SK-N-SH treated with all-trans-retinoic acid at 6 μM for 48 hours (cell line): ENCODE measurements at regions not wholly inside any gene's neighbourhood (a gene's known extent, or its start where the extent isn't known, plus 50 kb on each side); places are given as distances from the start of the nearest gene placed in this dataset.
A peak's percentile ranks its signal among the peaks of the same experiment; 100 is the strongest.

Experiments
- ATAC-seq: fragments of 200-7000 bp; cut with Tn5 transposase; 3 replicates; pipeline ENCODE4 v1.9.1; 2020; ENCODE audit warnings: mild to moderate bottlenecking, moderate library complexity
- ARNTL ChIP-seq: fragments of 450-650 bp; formaldehyde crosslinking; IDR thresholded peaks from 2 replicates; pipeline ENCODE4 v1.5.0; 2020; ENCODE audit warnings: low read depth, mild to moderate bottlenecking, moderate library complexity, borderline replicate concordance
- BACH2 ChIP-seq: fragments of 250-450 bp; sonication (Bioruptor Pico); IDR thresholded peaks from 2 replicates; pipeline ENCODE4 v1.9.0; 2021; ENCODE audit warnings: mild to moderate bottlenecking, borderline replicate concordance
- CSDC2 ChIP-seq: fragments of 250-450 bp; sonication (Bioruptor Pico); IDR thresholded peaks from 2 replicates; pipeline ENCODE4 v1.5.0; 2020; ENCODE audit warnings: mild to moderate bottlenecking, moderate library complexity
- CSRNP3 ChIP-seq: fragments of 250-450 bp; sonication (Bioruptor Pico); IDR thresholded peaks from 2 replicates; pipeline ENCODE4 v1.5.1; 2021; ENCODE audit warnings: mild to moderate bottlenecking, moderate library complexity
- ESRRG ChIP-seq: fragments of 250-450 bp; sonication (Bioruptor Pico); IDR thresholded peaks from 2 replicates; pipeline ENCODE4 v1.6.1; 2021; ENCODE audit warnings: mild to moderate bottlenecking
- GLIS3 ChIP-seq: fragments of 250-450 bp; sonication (Bioruptor Pico); IDR thresholded peaks from 2 replicates; pipeline ENCODE4 v1.5.0; 2020; ENCODE audit warnings: mild to moderate bottlenecking, moderate library complexity
- ISL1 ChIP-seq: fragments of 250-450 bp; sonication (Bioruptor Pico); IDR thresholded peaks from 2 replicates; pipeline ENCODE4 v2.1.2; 2022; ENCODE audit warnings: mild to moderate bottlenecking, moderate library complexity
- OSR1 ChIP-seq: fragments of 250-450 bp; sonication (Bioruptor Pico); IDR thresholded peaks from 2 replicates; pipeline ENCODE4 v1.8.0; 2022; ENCODE audit warnings: moderate library complexity, mild to moderate bottlenecking, inconsistent platforms
- PPARA ChIP-seq: fragments of 250-450 bp; sonication (Bioruptor Pico); IDR thresholded peaks from 2 replicates; pipeline ENCODE4 v1.5.0; 2020; ENCODE audit warnings: mild to moderate bottlenecking, borderline replicate concordance
- RARB ChIP-seq: fragments of 250-450 bp; sonication (Bioruptor Pico); IDR thresholded peaks from 2 replicates; pipeline ENCODE4 v1.8.0; 2021; ENCODE audit warnings: mild to moderate bottlenecking, moderate library complexity
- SNAI2 ChIP-seq: fragments of 250-450 bp; sonication (Bioruptor Pico); IDR thresholded peaks from 2 replicates; pipeline ENCODE4 v1.5.0; 2020; ENCODE audit warnings: mild to moderate bottlenecking, moderate library complexity
- TCF4 ChIP-seq: fragments of 250-450 bp; sonication (Bioruptor Pico); IDR thresholded peaks from 2 replicates; pipeline ENCODE4 v1.8.0; 2021; ENCODE audit warnings: mild to moderate bottlenecking, moderate library complexity, borderline replicate concordance
- ZC3H10 ChIP-seq: fragments of 250-450 bp; sonication (Bioruptor Pico); IDR thresholded peaks from 2 replicates; pipeline ENCODE4 v1.5.1; 2021; ENCODE audit warnings: mild to moderate bottlenecking, moderate library complexity
- ZFP3 ChIP-seq: fragments of 250-450 bp; sonication (Bioruptor Pico); IDR thresholded peaks from 2 replicates; pipeline ENCODE4 v1.5.0; 2020; ENCODE audit warnings: mild to moderate bottlenecking, moderate library complexity
- ZFP30 ChIP-seq: fragments of 450-650 bp; formaldehyde crosslinking; IDR thresholded peaks from 2 replicates; pipeline ENCODE4 v1.5.0; 2022; ENCODE audit warnings: mild to moderate bottlenecking, moderate library complexity
- ZNF565 ChIP-seq: fragments of 450-650 bp; formaldehyde crosslinking; conservative IDR thresholded peaks from 2 replicates; pipeline ENCODE4 v1.5.0; 2020; ENCODE audit warnings: low read depth, mild to moderate bottlenecking, moderate library complexity
- ZNF70 ChIP-seq: fragments of 450-650 bp; formaldehyde crosslinking; IDR thresholded peaks from 2 replicates; pipeline ENCODE4 v1.5.0; 2020; ENCODE audit warnings: mild to moderate bottlenecking, moderate library complexity
- ZNF8 ChIP-seq: fragments of 450-650 bp; formaldehyde crosslinking; IDR thresholded peaks from 2 replicates; pipeline ENCODE4 v1.5.0; 2020; ENCODE audit warnings: mild to moderate bottlenecking, moderate library complexity
- TF ChIP-seq, protein P1 (sequence below): fragments of 250-450 bp; sonication (Bioruptor Pico); IDR thresholded peaks from 2 replicates; pipeline ENCODE4 v1.8.0; 2021; ENCODE audit warnings: low read depth, mild to moderate bottlenecking, moderate library complexity, borderline replicate concordance
- TF ChIP-seq, protein P2 (sequence below): fragments of 250-450 bp; sonication (Bioruptor Pico); IDR thresholded peaks from 2 replicates; pipeline ENCODE4 v1.5.0; 2020; ENCODE audit warnings: mild to moderate bottlenecking, moderate library complexity
- TF ChIP-seq, protein P3 (sequence below): fragments of 250-450 bp; sonication (Bioruptor Pico); IDR thresholded peaks from 2 replicates; pipeline ENCODE4 v1.5.1; 2020; ENCODE audit warnings: low read depth, mild to moderate bottlenecking, moderate library complexity
- TF ChIP-seq, protein P4 (sequence below): fragments of 250-450 bp; sonication (Bioruptor Pico); IDR thresholded peaks from 2 replicates; pipeline ENCODE4 v1.8.0; 2020; ENCODE audit warnings: mild to moderate bottlenecking, moderate library complexity, borderline replicate concordance

GRCh38 chr4:156173937-156174336, 220.3 kb upstream of the CTSO start:
- ATAC-seq = no peak
- TF ChIP-seq PPARA = no peak
- TF ChIP-seq ZNF565 (CRISPR knock-in tag) = no peak
- no peak for TF ChIP-seq ZNF70
- TF ChIP-seq CSRNP3 (CRISPR knock-in tag) = no peak
- TF ChIP-seq TCF4 (CRISPR knock-in tag) = no peak
- no peak for TF ChIP-seq ISL1 (CRISPR knock-in tag)

DNA sequence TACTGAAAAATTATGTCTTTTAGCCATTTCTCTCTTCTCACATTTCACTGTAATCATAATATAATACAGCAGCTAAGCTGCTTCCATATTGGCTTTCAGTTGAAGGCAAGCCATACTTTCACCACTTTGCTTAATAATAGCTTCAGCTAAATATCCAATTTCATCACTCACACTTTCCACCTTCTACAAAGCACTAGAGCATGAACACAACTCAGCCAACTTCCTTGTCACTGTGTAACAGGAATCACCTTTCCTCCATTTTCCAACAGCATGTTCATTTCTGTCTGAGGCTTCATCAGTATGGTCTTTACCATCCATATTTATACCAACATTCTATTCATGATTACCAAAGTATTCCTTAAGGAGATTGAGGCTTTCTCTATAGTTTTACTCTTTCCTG, 219.8 kb upstream of the CTSO start:
- no peak for ATAC-seq
- TF ChIP-seq ISL1 (CRISPR knock-in tag) (no peak), ARNTL (CRISPR knock-in tag) (no peak), ZFP3 (CRISPR knock-in tag) (no peak), PPARA (no peak), ZNF565 (CRISPR knock-in tag) (no peak), ZC3H10 (no peak), ESRRG (no peak), SNAI2 (CRISPR knock-in tag) (no peak), ZNF8 (CRISPR knock-in tag) (no peak), TCF4 (CRISPR knock-in tag) (no peak)
- TF ChIP-seq, protein P1, sequence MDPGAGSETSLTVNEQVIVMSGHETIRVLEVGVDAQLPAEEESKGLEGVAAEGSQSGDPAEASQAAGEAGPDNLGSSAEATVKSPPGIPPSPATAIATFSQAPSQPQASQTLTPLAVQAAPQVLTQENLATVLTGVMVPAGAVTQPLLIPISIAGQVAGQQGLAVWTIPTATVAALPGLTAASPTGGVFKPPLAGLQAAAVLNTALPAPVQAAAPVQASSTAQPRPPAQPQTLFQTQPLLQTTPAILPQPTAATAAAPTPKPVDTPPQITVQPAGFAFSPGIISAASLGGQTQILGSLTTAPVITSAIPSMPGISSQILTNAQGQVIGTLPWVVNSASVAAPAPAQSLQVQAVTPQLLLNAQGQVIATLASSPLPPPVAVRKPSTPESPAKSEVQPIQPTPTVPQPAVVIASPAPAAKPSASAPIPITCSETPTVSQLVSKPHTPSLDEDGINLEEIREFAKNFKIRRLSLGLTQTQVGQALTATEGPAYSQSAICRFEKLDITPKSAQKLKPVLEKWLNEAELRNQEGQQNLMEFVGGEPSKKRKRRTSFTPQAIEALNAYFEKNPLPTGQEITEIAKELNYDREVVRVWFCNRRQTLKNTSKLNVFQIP (CRISPR knock-in tag) = no peak

GRCh38 chr4:156169861-156170260, 216.2 kb upstream of the CTSO start:
- TF ChIP-seq RARB (CRISPR knock-in tag) (no peak), ESRRG (no peak), ISL1 (CRISPR knock-in tag) (no peak), TCF4 (CRISPR knock-in tag) (no peak), GLIS3 (no peak), OSR1 (no peak), CSRNP3 (CRISPR knock-in tag) (no peak), ZFP30 (CRISPR knock-in tag) (no peak), ARNTL (CRISPR knock-in tag) (no peak), BACH2 (no peak), CSDC2 (CRISPR knock-in tag) (no peak), ZNF8 (CRISPR knock-in tag) (no peak), ZFP3 (CRISPR knock-in tag) (no peak), SNAI2 (CRISPR knock-in tag) (no peak), ZNF565 (CRISPR knock-in tag) (no peak), ZNF70 (no peak)
- TF ChIP-seq, protein P2, sequence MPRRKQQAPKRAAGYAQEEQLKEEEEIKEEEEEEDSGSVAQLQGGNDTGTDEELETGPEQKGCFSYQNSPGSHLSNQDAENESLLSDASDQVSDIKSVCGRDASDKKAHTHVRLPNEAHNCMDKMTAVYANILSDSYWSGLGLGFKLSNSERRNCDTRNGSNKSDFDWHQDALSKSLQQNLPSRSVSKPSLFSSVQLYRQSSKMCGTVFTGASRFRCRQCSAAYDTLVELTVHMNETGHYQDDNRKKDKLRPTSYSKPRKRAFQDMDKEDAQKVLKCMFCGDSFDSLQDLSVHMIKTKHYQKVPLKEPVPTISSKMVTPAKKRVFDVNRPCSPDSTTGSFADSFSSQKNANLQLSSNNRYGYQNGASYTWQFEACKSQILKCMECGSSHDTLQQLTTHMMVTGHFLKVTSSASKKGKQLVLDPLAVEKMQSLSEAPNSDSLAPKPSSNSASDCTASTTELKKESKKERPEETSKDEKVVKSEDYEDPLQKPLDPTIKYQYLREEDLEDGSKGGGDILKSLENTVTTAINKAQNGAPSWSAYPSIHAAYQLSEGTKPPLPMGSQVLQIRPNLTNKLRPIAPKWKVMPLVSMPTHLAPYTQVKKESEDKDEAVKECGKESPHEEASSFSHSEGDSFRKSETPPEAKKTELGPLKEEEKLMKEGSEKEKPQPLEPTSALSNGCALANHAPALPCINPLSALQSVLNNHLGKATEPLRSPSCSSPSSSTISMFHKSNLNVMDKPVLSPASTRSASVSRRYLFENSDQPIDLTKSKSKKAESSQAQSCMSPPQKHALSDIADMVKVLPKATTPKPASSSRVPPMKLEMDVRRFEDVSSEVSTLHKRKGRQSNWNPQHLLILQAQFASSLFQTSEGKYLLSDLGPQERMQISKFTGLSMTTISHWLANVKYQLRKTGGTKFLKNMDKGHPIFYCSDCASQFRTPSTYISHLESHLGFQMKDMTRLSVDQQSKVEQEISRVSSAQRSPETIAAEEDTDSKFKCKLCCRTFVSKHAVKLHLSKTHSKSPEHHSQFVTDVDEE (CRISPR knock-in tag) = no peak
- TF ChIP-seq, protein P1 (CRISPR knock-in tag) = no peak
- TF ChIP-seq, protein P3, sequence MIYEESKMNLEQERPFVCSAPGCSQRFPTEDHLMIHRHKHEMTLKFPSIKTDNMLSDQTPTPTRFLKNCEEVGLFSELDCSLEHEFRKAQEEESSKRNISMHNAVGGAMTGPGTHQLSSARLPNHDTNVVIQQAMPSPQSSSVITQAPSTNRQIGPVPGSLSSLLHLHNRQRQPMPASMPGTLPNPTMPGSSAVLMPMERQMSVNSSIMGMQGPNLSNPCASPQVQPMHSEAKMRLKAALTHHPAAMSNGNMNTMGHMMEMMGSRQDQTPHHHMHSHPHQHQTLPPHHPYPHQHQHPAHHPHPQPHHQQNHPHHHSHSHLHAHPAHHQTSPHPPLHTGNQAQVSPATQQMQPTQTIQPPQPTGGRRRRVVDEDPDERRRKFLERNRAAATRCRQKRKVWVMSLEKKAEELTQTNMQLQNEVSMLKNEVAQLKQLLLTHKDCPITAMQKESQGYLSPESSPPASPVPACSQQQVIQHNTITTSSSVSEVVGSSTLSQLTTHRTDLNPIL (CRISPR knock-in tag) = no peak
- TF ChIP-seq, protein P4, sequence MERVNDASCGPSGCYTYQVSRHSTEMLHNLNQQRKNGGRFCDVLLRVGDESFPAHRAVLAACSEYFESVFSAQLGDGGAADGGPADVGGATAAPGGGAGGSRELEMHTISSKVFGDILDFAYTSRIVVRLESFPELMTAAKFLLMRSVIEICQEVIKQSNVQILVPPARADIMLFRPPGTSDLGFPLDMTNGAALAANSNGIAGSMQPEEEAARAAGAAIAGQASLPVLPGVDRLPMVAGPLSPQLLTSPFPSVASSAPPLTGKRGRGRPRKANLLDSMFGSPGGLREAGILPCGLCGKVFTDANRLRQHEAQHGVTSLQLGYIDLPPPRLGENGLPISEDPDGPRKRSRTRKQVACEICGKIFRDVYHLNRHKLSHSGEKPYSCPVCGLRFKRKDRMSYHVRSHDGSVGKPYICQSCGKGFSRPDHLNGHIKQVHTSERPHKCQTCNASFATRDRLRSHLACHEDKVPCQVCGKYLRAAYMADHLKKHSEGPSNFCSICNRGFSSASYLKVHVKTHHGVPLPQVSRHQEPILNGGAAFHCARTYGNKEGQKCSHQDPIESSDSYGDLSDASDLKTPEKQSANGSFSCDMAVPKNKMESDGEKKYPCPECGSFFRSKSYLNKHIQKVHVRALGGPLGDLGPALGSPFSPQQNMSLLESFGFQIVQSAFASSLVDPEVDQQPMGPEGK = no peak
- 0 out of 3 replicates have a peak, but pooled peaks have one; percentile 31 for ATAC-seq
